NCI-H1417 treated with DMSO at 0.1 percent for 48 hours (cell line): ENCODE measurements at regions not wholly inside any gene's neighbourhood (a gene's known extent, or its start where the extent isn't known, plus 50 kb on each side); places are given as distances from the start of the nearest gene placed in this dataset.
"Not testable (repeated sequence)": the region's sequence is repeated elsewhere in the genome, so short reads cannot be mapped to it uniquely, and the experiment has no call there.

Experiments used
- DNase-seq: peaks from one replicate; lab custom pipeline; 2025; lab: John Stamatoyannopoulos, UW

DNA sequence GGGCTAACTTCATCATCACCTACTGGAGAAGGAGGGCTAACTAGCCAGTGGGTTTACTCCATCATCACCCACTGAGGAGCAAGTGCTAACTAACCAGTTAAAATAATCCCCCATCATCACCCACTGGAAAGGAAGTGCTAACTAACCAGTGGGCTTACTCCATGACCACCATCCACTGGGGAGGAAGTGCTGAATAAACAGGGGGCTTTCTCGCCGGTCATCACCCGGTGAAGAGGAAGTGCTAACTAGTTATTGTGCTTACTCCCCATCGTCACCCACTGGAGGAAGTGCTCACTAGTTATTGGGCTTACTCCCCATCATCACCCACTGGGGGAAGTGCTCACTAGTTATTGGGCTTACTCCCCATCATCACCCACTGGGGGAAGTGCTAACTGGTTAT, 124.4 kb upstream of the SALL3 start:
- DNase-seq: no peak

DNA sequence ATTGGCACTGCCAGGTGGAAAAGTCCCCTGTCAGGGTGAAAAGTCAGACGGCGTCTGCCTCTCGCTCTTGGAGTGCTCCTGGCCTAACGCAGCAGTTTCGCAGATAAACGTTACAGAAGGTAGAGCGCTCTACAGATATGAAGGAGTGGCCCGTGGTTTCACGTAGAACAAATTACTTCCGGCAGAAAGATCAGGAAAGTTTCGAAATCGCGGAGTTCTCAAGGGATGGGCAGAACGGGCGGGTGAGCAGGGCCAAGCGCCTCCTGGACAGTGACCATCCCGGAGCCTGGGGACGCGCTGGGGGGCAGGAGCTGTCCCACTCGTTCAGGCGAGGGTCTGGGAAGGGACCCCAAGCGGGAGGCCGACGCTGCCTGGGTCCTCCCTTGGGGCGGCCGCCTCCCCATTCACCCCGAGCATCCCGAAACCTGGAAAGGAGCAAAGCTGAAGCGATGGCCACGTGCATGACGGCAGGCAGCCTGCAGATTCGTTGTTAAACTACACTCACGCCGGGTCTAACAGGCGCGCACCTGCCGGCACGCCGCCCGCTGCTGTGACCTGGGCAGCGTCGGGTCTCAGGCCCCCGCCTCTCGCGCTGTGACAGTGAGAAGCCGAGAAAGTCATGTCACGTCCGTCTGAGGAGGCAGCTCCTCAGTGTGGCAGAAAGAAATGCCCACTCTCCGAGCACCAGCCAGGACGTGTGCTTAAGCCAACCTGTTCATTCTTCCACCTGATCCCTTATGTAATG, 122.9 kb upstream of the SALL3 start:
- no peak for DNase-seq

DNA sequence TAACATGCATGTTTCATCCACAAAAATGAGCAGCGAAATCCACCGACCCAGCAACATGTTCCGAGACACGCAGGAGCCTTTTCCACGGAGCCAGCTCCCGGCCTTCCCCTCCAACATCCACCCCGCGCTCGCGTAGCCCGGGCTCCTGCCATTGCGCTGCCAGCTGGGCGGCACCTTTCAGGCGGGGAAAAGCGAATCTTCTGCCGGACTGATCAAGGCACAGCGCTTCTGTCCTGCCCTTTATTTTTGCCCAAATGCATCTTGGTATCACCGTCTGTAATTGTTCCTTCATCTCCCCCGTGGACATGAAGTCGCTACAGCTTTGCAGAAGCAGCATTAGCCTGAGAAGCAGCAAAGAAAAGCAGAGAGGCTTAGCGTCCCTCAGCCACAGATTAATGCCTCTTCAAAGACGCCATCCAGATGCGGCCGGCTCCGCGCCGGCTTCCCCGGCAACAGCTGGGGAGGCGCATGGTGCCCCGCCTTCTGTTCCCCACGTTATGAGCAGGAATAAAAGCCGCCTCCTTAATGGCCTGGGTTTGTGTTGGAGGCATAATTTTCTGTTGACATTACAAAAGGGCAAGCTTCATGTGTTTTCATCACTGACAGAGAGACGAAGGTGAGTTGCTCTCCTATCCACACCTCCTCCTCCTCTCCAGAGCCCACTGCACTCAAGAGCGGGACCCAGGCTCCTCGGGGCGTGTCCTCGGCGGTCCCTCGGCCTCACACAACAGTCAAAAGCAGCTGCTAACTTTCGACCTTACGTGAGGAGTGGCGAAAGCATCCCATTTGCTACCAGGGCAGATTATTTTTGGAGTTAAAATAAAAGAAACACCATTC, 122.1 kb upstream of the SALL3 start:
- DNase-seq: no peak

DNA sequence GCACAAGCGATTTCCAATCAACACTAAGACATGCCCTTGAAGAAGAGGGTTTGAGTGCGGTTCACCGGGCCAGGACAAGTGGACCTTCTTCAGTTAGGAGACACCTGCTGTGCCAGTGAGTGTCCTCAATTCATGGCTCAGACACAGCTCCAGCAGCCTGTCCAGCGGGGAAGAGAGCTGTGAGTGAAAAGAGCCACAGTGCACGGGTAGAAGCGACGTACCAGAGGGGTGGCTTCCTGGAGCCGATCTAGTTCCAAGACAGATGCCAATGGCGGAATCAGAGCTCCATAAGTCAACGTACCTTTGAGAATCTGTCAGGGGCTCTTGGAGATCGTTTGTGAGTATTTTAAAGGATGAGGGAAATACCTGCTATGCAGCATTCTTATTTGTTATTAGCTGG, 119.9 kb upstream of the SALL3 start:
- DNase-seq: no peak

DNA sequence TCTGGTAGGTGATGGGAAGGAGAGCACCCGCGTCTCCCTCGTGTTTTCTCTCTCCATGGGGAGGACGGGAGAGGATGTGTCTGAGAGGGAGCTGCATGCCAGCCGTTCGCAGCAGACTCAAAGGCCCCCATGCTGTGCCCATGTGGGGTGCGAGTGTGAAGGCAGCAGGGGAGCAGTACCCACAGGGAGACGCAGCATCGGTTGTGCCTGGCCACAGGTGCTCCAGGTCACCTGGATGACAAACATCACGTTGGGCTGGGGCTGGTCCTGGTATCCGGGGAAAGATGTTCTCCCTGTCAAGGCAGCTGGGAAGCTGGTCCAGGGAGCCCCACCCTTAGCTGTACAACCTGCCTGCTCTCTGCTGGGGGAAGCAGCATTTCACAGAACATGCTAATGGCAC, 119.5 kb upstream of the SALL3 start:
- no peak for DNase-seq

DNA sequence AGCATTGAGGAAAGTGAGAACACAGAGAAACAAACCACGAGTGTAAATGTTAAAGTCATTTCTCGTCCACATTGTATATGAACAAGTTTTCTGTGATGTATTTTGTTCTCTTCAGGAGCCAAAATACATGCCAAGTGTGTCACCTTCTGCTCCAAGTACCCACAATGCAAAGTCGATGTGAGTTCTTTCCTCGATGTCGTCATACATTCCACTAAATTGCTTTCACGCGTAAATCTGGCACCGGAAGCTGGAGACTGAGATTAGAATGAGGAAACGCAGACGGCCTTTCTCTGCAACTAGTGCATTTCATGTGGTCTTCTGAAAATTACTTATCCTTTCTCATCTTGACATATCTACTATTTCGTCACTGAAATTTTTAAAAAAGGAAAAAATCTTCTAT, 118.5 kb upstream of the SALL3 start:
- DNase-seq: no peak

DNA sequence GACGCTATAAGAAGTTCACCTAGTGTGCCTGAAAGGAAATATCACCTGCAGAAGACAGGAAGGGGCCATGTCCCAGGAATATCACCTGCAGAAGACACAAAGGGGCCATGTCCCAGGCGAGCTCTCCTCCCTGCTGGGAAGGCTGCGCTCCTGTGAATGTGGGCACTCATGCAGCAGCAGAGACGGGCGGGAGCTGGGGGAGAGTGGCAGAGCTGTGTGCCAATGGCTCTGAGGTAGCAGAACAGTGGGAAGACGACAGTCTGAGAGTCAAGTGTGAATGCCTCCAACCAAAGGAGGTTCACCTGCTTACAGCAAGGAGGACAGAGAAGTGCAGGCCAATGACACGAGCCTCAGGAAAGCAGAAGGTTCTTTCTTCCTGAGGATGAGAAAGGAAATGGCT, 117.9 kb upstream of the SALL3 start:
- DNase-seq: no peak

DNA sequence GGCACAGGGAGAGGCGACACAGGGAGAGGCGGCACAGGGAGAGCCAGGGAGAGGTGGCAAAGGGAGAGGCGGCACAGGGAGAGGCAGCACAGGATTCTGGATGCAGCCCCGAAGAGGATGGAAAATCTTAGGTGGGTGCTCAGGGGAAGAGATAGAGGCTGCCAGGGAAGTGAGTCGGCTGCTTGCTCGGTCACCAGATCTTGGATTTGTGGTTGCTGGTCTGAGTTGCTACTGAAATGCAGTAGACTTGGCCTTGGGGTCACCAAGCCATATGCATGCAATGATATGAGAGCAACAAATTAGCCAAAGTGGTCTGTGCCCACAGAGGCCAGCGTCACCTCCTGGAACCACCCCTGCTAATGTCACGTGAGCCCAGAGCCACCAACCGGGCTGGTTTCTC, 117.2 kb upstream of the SALL3 start:
- DNase-seq: no peak

DNA sequence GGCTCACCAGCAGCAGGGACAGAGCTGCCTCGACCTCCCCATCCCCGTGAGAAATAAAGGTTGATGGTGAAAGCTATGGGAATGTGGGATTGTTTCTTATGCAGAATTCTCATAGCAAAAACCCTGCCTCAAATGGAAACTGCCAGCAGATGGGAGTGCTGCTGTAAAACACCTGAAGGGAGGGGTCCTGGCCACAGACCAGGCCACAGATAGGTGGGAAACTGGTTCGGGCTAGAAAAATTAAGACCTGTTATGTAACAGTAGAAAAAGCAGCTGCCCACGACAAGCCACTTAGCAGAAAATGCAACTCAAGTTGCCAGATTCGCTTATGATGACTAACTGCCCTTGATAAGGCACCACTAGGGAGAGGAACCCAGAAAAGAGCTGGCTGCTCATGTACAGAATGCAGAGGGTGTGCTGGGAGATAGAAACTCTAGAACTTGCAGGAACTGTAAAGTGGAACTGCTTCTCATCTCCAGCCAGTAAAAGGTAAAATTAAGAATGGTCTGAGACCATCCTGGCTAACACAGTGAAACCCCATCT, 114.5 kb upstream of the SALL3 start:
- DNase-seq: no peak

DNA sequence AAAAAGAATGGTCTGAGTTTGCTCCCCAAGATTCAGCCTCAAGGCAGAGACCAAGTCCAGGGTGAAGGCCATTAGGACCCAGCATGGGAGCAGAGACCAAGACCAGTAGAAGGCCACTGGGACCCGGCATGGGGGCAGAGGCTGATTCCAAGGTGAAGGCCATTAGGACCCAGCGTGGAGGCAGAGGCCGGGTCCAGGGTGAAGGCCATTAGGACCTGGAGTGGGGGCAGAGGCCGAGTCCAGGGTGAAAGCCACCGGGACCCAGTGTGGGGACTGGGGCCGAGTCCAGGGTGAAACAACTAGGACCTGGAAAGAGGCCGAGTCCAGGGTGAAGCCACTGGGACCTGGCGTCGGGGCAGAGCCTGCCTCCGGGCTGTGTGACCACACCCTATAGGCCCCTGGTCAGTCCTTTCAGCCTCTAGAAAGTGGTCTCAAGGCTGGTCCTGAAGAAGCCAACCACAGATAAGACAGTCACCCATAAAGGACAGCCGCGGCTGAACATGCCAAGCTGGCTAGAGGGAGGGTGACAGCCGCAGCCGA, 113.8 kb upstream of the SALL3 start:
- no peak for DNase-seq

DNA sequence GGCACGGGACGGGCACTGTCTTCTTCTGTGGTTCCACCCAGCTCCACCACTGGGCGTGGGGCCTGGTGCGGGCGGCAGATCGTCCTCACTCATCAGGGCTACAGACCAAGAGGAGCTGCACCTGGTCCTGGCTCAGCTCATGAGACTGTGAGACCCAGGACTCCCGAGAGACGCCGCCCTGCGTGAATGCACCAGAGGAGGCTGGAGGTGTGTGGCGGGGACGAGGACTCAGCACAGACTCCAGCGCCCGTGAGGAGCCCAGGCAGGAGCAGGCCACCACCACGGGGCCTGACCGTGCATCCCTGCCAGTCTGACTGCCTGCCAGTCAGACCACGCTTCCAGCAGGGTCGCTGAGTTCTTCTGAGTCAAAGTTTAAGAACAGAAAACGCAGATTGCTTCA, 112.5 kb upstream of the SALL3 start:
- DNase-seq: no peak

DNA sequence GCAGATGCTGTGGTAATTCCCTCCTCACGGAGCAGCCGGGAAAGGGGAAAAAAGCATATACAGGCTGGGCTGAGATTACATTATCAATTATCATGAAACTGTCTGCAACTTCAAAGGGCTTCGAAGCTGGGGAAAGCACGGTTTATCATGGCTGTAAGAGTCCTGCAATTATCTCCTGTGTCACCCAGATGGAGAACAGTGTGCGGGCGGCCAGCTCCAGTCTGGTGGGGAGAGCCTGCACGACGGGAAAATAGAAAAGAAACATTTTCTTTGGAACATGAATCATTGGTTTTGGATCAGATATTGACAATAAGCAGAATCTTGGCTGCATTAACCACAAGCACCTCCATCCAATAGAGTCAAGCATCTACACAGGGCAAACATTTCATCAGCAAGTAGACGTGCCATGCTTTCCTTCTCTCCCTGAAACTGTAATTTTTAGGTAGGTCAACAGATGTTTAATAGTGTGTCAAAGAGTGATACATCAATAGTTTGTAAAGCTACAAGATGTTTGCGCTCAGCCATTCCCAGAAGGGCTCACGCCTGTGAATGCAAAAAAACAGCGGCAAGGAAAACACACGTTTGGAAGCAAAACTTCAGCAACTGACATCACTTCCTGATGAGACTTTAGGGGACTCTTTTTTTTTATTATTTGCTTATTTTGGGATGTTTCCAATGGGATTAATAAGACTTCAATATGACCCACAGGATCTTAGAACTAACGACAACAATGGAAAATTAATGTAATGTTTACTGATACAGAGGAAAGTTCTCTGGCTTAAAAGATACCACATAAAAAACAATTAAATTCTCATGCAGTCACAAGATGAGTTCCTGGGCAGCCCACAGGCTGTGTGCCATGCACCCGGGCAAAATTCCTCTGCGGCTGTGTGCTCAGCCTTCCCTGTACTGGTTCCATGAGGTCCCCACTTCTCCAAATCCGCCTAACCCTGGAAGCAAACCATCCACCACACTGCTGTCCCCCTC, 111.0 kb upstream of the SALL3 start:
- DNase-seq: no peak

DNA sequence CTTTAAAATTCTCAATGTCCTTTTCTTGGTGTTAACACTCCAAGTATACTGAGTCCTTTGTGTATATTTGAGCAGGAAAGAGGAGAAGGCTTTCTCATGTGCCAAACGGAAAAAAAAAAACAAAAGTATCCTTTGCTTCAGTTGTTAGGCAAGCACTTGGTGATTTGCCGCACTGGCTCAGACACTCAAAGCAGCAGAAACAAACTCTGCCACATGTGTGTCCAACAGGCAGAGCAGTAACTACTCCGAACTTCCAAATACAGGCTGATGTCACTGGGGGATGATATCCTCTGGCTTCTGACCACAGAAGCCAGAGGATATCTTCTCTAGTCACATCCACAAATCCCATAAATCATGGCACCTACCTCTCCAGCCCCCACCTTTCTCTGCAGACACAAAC, 108.0 kb upstream of the SALL3 start:
- DNase-seq: no peak

DNA sequence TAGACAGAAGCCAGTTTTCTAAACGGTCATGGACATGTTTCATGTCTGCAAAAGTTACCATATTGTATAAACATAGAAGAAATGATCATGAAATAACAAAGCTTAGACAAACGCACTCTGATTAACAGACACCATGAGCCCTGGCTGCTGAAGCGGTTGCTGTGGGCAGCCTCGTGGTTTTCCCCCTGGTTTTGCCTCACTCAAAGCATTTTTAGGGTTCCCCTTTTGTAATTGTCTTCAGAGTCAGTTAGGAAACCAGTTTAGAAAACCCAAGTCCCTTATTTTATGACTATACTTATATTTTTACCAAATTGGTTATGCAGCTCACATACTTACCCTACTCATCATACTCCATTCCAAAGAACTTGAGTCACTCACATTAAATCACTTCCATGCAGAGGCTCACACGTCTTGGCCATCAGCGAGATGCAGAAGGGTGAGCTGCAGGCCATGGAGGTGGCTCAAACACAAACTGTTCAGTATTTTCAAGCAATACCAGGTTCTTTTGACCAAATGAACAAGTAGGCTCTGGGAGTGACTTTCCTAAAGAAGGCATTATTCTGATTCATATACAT, 105.6 kb upstream of the SALL3 start:
- no peak for DNase-seq

DNA sequence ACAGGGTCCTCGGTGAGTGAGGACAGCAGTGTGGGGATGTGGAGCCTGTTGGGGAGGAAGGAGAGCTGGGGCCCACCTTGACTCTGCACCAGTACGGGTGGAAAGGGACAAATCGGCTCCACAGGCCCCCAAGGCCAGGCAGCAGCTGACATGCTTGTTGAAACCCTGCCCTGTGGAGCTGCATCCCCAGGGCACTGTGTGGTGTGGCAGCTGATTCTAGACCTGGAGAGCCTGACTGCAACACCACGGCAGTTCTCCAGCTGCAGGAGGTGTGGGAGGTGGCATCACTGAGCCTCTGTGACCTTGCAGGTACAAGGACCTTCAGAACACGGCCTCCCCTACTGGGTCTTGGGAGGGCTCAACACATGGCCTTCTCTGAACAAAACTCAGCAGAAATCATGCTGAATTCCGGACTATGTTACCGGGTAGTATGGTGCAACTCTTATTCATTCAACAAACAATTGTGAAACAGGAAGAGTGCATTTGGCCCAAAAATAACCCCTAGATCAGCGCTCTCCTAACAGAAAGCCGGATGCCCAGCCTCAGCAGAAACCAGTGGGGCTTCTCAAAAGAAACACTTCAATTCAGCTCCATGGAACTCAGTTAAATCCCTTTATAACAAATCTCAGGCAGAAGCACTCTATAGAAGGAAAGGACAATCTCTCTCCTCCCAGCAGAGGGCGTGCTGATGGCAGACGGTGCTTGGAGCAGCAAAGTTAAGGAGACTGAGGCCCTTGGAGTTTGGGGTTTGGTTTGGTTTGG, 104.4 kb upstream of the SALL3 start:
- no peak for DNase-seq

DNA sequence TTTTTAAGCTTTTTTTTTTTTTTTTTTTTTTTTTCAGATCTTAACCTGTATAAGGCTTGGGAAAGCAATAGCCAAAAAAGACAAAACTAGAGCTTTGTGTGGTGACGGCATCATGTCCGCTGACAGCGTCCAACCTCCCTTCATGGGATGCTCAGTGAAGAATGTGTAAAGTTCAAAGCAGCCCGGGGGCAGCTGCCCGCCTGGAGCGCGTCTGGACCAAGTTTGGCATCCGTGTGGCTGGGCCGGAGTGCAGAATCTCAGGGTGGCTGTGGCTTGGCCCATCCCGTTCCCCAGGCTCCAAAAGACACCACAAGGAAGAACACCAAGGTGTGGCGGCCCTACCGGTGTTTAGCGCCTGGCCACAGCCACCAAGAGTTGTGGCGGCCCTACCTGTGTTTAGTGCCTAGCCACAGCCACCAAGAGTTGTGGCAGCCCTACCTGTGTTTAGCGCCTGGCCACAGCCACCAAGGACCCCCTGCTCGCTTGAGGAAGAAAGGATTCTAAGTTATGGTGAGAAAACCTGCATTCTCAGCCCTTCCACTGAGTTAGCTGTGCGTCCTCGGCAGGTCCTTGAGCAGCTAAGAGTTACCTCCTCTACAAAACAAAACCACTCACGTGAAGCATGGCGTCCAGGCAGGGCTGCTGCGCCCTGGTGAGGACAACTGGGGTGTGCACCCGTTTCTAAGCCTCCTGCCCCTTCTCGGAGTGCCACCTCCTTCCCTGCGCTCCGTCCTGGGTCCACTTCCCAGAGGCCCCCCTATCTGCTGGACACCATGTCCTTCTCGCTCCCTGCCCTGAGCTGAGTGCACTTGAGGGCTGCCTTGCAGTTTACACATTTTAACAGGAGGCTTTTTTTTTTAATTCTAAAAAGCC, 103.6 kb upstream of the SALL3 start:
- no peak for DNase-seq

DNA sequence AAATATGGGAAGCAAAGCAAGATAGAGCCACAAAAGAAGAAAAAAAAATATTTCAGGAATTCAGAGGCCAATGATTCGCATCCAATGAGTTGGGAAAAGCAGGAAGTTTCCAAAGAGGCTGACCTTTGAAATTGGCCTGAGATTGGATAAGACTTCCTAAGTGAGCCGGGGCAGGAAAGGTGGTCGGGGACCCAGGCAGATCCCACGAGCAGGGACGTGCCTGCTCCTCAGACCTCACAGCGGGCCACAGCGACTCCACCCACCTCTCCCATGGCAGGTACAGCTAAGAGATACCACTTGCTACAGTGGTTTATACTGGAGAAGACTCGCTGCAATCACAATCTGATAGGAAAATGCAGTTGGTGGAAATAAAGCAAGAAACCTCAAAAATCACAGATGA, 102.8 kb upstream of the SALL3 start:
- no peak for DNase-seq

DNA sequence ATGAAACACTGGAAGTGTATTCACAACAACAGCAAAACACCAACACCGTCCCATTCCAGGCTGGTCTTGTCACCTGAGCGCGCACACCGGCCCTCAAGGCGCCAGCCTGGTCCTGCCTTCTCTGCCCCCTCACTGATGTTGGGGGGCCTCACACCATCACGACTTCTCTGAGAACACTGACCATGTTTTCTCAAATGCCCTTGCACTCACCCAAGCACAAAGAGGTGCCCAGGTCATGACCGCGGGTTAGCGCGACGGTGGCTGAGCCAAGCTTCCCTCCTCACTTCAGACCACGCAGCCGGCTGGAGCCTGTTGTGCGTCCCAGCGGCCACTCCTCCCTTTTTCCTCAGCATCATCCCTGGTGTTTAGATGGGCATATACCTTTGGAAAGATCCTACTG, 101.3 kb upstream of the SALL3 start:
- no peak for DNase-seq

DNA sequence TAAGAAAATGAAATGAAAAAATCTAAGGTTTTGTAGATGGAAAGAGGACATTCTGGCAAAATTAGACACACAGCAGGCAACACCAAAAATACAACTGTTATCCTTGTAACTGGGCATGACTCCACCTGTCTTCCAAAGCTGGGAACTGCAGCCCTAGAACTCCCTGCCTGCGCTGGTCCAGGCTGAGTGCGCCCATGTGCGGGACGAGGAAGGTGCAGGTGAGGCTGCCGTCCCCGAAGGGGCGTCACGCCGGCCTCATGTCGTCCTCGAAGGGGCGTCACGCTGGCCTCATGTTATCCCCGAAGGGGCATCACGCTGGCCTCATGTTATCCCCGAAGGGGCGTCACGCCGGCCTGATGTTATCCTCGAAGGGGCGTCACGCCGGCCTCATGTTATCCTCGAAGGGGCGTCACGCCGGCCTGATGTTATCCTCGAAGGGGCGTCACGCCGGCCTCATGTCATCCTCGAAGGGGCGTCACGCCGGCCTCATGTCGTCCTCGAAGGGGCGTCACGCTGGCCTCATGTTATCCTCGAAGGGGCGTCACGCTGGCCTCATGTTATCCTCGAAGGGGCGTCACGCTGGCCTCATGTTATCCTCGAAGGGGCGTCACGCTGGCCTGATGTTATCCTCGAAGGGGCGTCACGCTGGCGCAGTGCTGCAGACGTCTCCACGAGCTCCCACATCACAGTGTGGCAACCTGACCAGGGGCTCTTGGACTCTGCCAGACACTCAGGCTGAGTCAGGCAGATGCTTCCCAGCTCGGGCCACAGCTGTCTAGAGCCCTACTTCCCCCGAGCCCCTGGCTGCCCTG, 100.3 kb upstream of the SALL3 start:
- DNase-seq: not testable (repeated sequence)
